ENCODE measurements at regions not wholly inside any gene's neighbourhood (a gene's known extent, or its start where the extent isn't known, plus 50 kb on each side); places are given as distances from the start of the nearest gene placed in this dataset.
"Not testable (repeated sequence)": the region's sequence is repeated elsewhere in the genome, so short reads cannot be mapped to it uniquely, and the experiment has no call there.

DNA sequence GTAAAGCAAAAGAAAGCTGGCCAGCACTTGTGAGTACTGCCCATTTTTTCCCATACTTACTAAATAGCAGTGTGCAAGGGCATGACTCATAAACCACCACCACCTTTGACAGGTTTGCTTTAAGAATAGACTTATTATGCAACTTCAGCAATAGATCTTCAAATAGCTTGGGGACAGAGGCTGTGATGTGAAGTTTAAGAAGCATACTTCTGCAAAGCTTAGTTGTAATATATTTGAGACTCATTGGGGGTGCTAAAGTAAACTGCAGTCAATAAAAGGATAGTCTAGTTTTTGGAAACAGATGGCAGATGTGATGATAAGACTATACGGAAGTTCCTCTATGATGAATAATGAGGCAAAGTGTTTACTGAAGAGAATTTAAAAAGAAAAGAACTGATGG lies 210.0 kb downstream of the PLA2G4A start:
- Histone ChIP-seq H3K27me3 (ENCODE audit: insufficient read depth, low read length, poor library complexity) (no peaks in the 10 kb centered on the region), H3K4ac (ENCODE audit: low read depth, low read length) (no peak overlapping the region), H3K4me1 (ENCODE audit: control insufficient read depth, low read depth, low read length) (no peaks in the 10 kb centered on the region), H3K4me3 (ENCODE audit: low read length) (no peak overlapping the region), H3K79me1 (ENCODE audit: low read length) (no peaks in the 10 kb centered on the region), H3K56ac (ENCODE audit: low read length) (no peak overlapping the region), H4K8ac (ENCODE audit: low read depth, low read length) (no peak overlapping the region), H3K36me3 (ENCODE audit: control insufficient read depth, insufficient read depth, low read length) (no peaks in the 10 kb centered on the region), H3K27ac (ENCODE audit: low read depth, low read length) (no peak overlapping the region), H2BK15ac (replicated peaks; ENCODE audit: low read depth) (no peak overlapping the region), H3K4me2 (ENCODE audit: low read length) (no peak overlapping the region), H2BK120ac (ENCODE audit: low read depth, low read length) (no peak overlapping the region), H3K79me2 (ENCODE audit: control insufficient read depth, insufficient read depth, low read length) (no peaks in the 10 kb centered on the region), H3K9ac (ENCODE audit: low read length) (no peak overlapping the region), H3K18ac (ENCODE audit: low read length) (no peak overlapping the region), H2AK5ac (ENCODE audit: low read length) (no peak overlapping the region), H2BK5ac (ENCODE audit: low read length) (no peak overlapping the region), H3K23ac (ENCODE audit: low read length) (no peak overlapping the region), H4K5ac (ENCODE audit: low read length) (no peak overlapping the region)
- no CpG with 5 or more reads among the region's 1 CpG for WGBS (ENCODE audit: extremely low coverage, insufficient coverage, low lambda C conversion rate)
- DNase-seq = no peak

DNA sequence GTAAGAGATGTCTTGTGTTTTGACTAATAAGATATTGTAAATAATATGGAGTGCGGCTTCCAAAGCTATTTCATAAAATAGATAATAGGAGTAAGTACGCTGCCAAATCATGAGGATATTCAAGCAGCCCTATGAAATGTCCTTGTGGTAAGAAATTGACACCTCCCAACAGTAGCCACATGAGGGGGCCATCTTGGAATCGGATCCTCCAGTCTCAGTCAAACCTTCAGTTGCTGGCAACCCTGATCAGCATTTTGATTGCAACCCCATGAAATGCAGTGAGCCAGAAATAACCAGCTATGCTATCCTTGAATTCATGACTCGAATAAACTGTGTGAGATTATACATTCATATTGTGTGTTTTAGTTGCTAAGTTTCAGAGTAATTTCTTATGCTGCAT lies 212.4 kb downstream of the PLA2G4A start:
- Histone ChIP-seq H3K9ac (ENCODE audit: low read length) (no peak overlapping the region), H3K18ac (ENCODE audit: low read length) (no peak overlapping the region), H3K23ac (ENCODE audit: low read length) (no peak overlapping the region), H3K4me1 (ENCODE audit: control insufficient read depth, low read depth, low read length) (no peaks in the 10 kb centered on the region), H3K27ac (ENCODE audit: low read depth, low read length) (no peak overlapping the region), H3K27me3 (ENCODE audit: insufficient read depth, low read length, poor library complexity) (no peaks in the 10 kb centered on the region), H2AK5ac (ENCODE audit: low read length) (no peak overlapping the region), H4K5ac (ENCODE audit: low read length) (no peak overlapping the region), H3K79me2 (ENCODE audit: control insufficient read depth, insufficient read depth, low read length) (no peaks in the 10 kb centered on the region), H3K4me3 (ENCODE audit: low read length) (no peak overlapping the region), H4K8ac (ENCODE audit: low read depth, low read length) (no peak overlapping the region), H3K4me2 (ENCODE audit: low read length) (no peak overlapping the region), H2BK5ac (ENCODE audit: low read length) (no peak overlapping the region), H3K4ac (ENCODE audit: low read depth, low read length) (no peak overlapping the region), H3K79me1 (ENCODE audit: low read length) (no peaks in the 10 kb centered on the region), H3K36me3 (ENCODE audit: control insufficient read depth, insufficient read depth, low read length) (no peaks in the 10 kb centered on the region), H2BK120ac (ENCODE audit: low read depth, low read length) (no peak overlapping the region), H3K56ac (ENCODE audit: low read length) (no peak overlapping the region), H2BK15ac (replicated peaks; ENCODE audit: low read depth) (no peak overlapping the region)
- no CpG with 5 or more reads among the region's 4 CpGs for WGBS (ENCODE audit: extremely low coverage, insufficient coverage, low lambda C conversion rate)
- peak; percentile 9 for DNase-seq

GRCh38 chr1:187042538-187042937 lies 213.8 kb downstream of the PLA2G4A start:
- DNase-seq = no peak
- peaks cover 3% of the 10 kb centered on the region for H3K4me1 ChIP-seq (ENCODE audit: control insufficient read depth, low read depth, low read length)

GRCh38 chr1:187043433-187043832 lies 214.7 kb downstream of the PLA2G4A start:
- H3K79me1 ChIP-seq (ENCODE audit: low read length); H2BK15ac ChIP-seq (replicated peaks; ENCODE audit: low read depth); H3K4ac ChIP-seq (ENCODE audit: low read depth, low read length); H3K36me3 ChIP-seq (ENCODE audit: control insufficient read depth, insufficient read depth, low read length); H3K56ac ChIP-seq (ENCODE audit: low read length); H3K27ac ChIP-seq (ENCODE audit: low read depth, low read length); DNase-seq; H3K9ac ChIP-seq (ENCODE audit: low read length); H3K23ac ChIP-seq (ENCODE audit: low read length); H4K5ac ChIP-seq (ENCODE audit: low read length); H3K79me2 ChIP-seq (ENCODE audit: control insufficient read depth, insufficient read depth, low read length); H2BK5ac ChIP-seq (ENCODE audit: low read length); H2BK120ac ChIP-seq (ENCODE audit: low read depth, low read length); H3K27me3 ChIP-seq (ENCODE audit: insufficient read depth, low read length, poor library complexity); H3K4me3 ChIP-seq (ENCODE audit: low read length); H3K18ac ChIP-seq (ENCODE audit: low read length); H2AK5ac ChIP-seq (ENCODE audit: low read length); H3K4me2 ChIP-seq (ENCODE audit: low read length); H3K4me1 ChIP-seq (ENCODE audit: control insufficient read depth, low read depth, low read length); H4K8ac ChIP-seq (ENCODE audit: low read depth, low read length): not testable (repeated sequence)

More at GRCh38 chr1:187042538-187042937, 213.8 kb downstream of the PLA2G4A start:
- H3K23ac ChIP-seq (ENCODE audit: low read length) = no peak overlapping the region
- H3K9ac ChIP-seq (ENCODE audit: low read length) = no peak overlapping the region
- no peak overlapping the region for H4K5ac ChIP-seq (ENCODE audit: low read length)
- H3K18ac ChIP-seq (ENCODE audit: low read length) = no peak overlapping the region
- H3K27me3 ChIP-seq (ENCODE audit: insufficient read depth, low read length, poor library complexity) = no peaks in the 10 kb centered on the region
- no peak overlapping the region for H3K4ac ChIP-seq (ENCODE audit: low read depth, low read length)
- H4K8ac ChIP-seq (ENCODE audit: low read depth, low read length) = no peak overlapping the region
- no peak overlapping the region for H2AK5ac ChIP-seq (ENCODE audit: low read length)
- no peaks in the 10 kb centered on the region for H3K79me2 ChIP-seq (ENCODE audit: control insufficient read depth, insufficient read depth, low read length)
- no peak overlapping the region for H2BK120ac ChIP-seq (ENCODE audit: low read depth, low read length)
- H2BK15ac ChIP-seq (replicated peaks; ENCODE audit: low read depth) = no peak overlapping the region
- no peak overlapping the region for H3K4me2 ChIP-seq (ENCODE audit: low read length)
- no CpG with 5 or more reads among the region's 1 CpG for WGBS (ENCODE audit: extremely low coverage, insufficient coverage, low lambda C conversion rate)
- no peak overlapping the region for H3K27ac ChIP-seq (ENCODE audit: low read depth, low read length)
- no peak overlapping the region for H2BK5ac ChIP-seq (ENCODE audit: low read length)
- no peaks in the 10 kb centered on the region for H3K79me1 ChIP-seq (ENCODE audit: low read length)
- H3K56ac ChIP-seq (ENCODE audit: low read length) = no peak overlapping the region
- no peak overlapping the region for H3K4me3 ChIP-seq (ENCODE audit: low read length)
- no peaks in the 10 kb centered on the region for H3K36me3 ChIP-seq (ENCODE audit: control insufficient read depth, insufficient read depth, low read length)

- Histone ChIP-seq H3K79me1 (ENCODE audit: low read length) (no peaks in the 10 kb centered on the region), H3K56ac (ENCODE audit: low read length) (no peak overlapping the region), H2BK120ac (ENCODE audit: low read depth, low read length) (no peak overlapping the region), H3K27me3 (ENCODE audit: insufficient read depth, low read length, poor library complexity) (no peaks in the 10 kb centered on the region), H3K27ac (ENCODE audit: low read depth, low read length) (no peak overlapping the region), H3K23ac (ENCODE audit: low read length) (no peak overlapping the region), H2BK5ac (ENCODE audit: low read length) (no peak overlapping the region), H3K36me3 (ENCODE audit: control insufficient read depth, insufficient read depth, low read length) (no peaks in the 10 kb centered on the region), H4K5ac (ENCODE audit: low read length) (no peak overlapping the region), H3K18ac (ENCODE audit: low read length) (no peak overlapping the region), H3K4me1 (ENCODE audit: control insufficient read depth, low read depth, low read length) (peaks cover 7% of the 10 kb centered on the region), H2AK5ac (ENCODE audit: low read length) (no peak overlapping the region), H4K8ac (ENCODE audit: low read depth, low read length) (no peak overlapping the region), H2BK15ac (replicated peaks; ENCODE audit: low read depth) (no peak overlapping the region), H3K79me2 (ENCODE audit: control insufficient read depth, insufficient read depth, low read length) (no peaks in the 10 kb centered on the region), H3K4me2 (ENCODE audit: low read length) (no peak overlapping the region), H3K4me3 (ENCODE audit: low read length) (no peak overlapping the region), H3K4ac (ENCODE audit: low read depth, low read length) (no peak overlapping the region), H3K9ac (ENCODE audit: low read length) (no peak overlapping the region)
- DNase-seq = no peak
Measured at GRCh38 chr1:187044411-187044810, 215.7 kb downstream of the PLA2G4A start.

DNA sequence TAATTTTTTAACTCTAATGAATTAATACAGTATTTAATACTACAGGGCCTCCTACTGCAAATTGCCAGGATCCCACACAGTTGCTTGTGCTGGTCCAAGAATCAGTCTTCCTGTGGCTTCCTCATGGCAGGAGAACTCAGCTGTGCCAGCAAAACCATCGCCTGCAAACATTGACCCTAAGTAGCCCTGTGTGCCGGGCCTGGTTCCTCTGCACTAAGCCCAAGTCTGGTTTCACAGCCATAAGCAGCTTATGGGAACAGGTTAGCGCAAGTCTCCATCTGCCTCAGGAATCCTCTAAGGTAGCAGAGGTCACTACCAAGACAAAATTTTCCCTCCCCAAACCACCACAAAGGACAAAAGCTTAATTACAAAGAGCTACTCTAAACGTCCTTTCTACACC lies 216.6 kb downstream of the PLA2G4A start:
- no CpG with 5 or more reads among the region's 4 CpGs for WGBS (ENCODE audit: extremely low coverage, insufficient coverage, low lambda C conversion rate)
- no peak for DNase-seq

More for the DNA sequence above, 216.6 kb downstream of the PLA2G4A start:
- Histone ChIP-seq H3K27me3 (ENCODE audit: insufficient read depth, low read length, poor library complexity) (no peaks in the 10 kb centered on the region), H4K5ac (ENCODE audit: low read length) (no peak overlapping the region), H3K36me3 (ENCODE audit: control insufficient read depth, insufficient read depth, low read length) (no peaks in the 10 kb centered on the region), H3K79me2 (ENCODE audit: control insufficient read depth, insufficient read depth, low read length) (no peaks in the 10 kb centered on the region), H3K79me1 (ENCODE audit: low read length) (no peaks in the 10 kb centered on the region), H3K4me1 (ENCODE audit: control insufficient read depth, low read depth, low read length) (peaks cover 7% of the 10 kb centered on the region), H2BK5ac (ENCODE audit: low read length) (no peak overlapping the region), H2BK120ac (ENCODE audit: low read depth, low read length) (no peak overlapping the region), H3K4me3 (ENCODE audit: low read length) (no peak overlapping the region), H3K27ac (ENCODE audit: low read depth, low read length) (no peak overlapping the region), H3K18ac (ENCODE audit: low read length) (no peak overlapping the region), H3K56ac (ENCODE audit: low read length) (no peak overlapping the region), H3K9ac (ENCODE audit: low read length) (no peak overlapping the region), H2BK15ac (replicated peaks; ENCODE audit: low read depth) (no peak overlapping the region), H3K4me2 (ENCODE audit: low read length) (no peak overlapping the region), H3K23ac (ENCODE audit: low read length) (no peak overlapping the region), H2AK5ac (ENCODE audit: low read length) (no peak overlapping the region), H3K4ac (ENCODE audit: low read depth, low read length) (no peak overlapping the region), H4K8ac (ENCODE audit: low read depth, low read length) (no peak overlapping the region)
